ENCODE measurements at regions not wholly inside any gene's neighbourhood (a gene's known extent, or its start where the extent isn't known, plus 50 kb on each side); places are given as distances from the start of the nearest gene placed in this dataset.

DNA sequence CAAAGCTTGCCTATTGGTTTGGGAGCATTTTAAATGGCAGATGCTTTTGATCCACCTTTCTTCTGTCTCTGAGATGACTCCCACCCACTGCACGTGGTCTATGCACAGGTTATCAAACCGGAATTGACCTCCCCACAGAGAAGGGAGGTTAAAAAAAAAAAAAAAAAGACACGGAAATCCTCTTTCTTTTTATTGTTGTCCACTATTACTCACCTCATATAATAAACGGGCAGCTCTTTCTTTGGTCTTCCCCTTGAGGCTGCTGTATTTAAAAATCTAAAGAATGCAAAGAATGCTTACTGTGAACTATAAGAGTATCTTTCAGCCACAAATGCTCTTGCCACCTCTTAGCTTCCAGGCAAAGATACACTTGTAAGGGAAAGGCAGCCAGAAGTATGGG lies 329.7 kb downstream of the NDFIP2 start:
- TF ChIP-seq, protein P1, sequence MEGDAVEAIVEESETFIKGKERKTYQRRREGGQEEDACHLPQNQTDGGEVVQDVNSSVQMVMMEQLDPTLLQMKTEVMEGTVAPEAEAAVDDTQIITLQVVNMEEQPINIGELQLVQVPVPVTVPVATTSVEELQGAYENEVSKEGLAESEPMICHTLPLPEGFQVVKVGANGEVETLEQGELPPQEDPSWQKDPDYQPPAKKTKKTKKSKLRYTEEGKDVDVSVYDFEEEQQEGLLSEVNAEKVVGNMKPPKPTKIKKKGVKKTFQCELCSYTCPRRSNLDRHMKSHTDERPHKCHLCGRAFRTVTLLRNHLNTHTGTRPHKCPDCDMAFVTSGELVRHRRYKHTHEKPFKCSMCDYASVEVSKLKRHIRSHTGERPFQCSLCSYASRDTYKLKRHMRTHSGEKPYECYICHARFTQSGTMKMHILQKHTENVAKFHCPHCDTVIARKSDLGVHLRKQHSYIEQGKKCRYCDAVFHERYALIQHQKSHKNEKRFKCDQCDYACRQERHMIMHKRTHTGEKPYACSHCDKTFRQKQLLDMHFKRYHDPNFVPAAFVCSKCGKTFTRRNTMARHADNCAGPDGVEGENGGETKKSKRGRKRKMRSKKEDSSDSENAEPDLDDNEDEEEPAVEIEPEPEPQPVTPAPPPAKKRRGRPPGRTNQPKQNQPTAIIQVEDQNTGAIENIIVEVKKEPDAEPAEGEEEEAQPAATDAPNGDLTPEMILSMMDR (IDR thresholded peaks at IDR 0.05 in 8 of 11, conservative IDR thresholded peaks at IDR 0.05 in 3 of 11): no peak
- TF ChIP-seq POLR2AphosphoS5 (IDR thresholded peaks at IDR 0.05) (no peak), POLR2A (IDR thresholded peaks at IDR 0.05) (no peak)

Measured in spleen (tissue), 7 donors.